ENCODE measurements at regions not wholly inside any gene's neighbourhood (a gene's known extent, or its start where the extent isn't known, plus 50 kb on each side); places are given as distances from the start of the nearest gene placed in this dataset.

- BruUV-seq (replicated peaks) = no TSS peak
- TF ChIP-seq SIN3A (IDR thresholded peaks at IDR 0.05; ENCODE audit: borderline replicate concordance, insufficient read depth, low read depth, low read length) (no peak), POLR2AphosphoS5 (IDR thresholded peaks at IDR 0.05; ENCODE audit: low read depth, low read length) (no peak), CTCF (IDR thresholded peaks at IDR 0.05) (no peak), TCF7L2 (IDR thresholded peaks at IDR 0.05; ENCODE audit: low read depth, low read length) (no peak), REST (IDR thresholded peaks at IDR 0.05; ENCODE audit: insufficient read depth in 1 of 2, low read depth in 2 of 2, low read length in 1 of 2) (no peak)
- in situ Hi-C loops (cut with HindIII; ENCODE audit: low pct_unique_long_range_greater_than_20kb, low sequenced_read_pairs) (no loop called here), intact Hi-C loops (cut with micrococcal nuclease; ENCODE audit: unreplicated experiment) (no loop called here)
- DNase-seq (ENCODE audit: low read depth, low spot score) = peak; percentile 81
- peak; percentile 91 for ATAC-seq
- Histone ChIP-seq H3K4me1 (ENCODE audit: control insufficient read depth, insufficient read depth, low read length) (no peaks in the 10 kb centered on the region), H3K27ac (ENCODE audit: low read length) (peak overlapping the region; percentile 3; the same call in 1 of the 2 replicates), H3K27me3 (ENCODE audit: control insufficient read depth, insufficient read depth, low read length) (no peaks in the 10 kb centered on the region), H3K4me3 (ENCODE audit: low read depth in 2 of 2, low read length in 2 of 2) (0 out of 4 replicates have a peak overlapping the region, but pooled peaks of 1 of the 2 experiments have one; percentile 14), H3K9me3 (ENCODE audit: control insufficient read depth, insufficient read depth, low read depth, low read length) (no peaks in the 10 kb centered on the region), H3K36me3 (ENCODE audit: control insufficient read depth, insufficient read depth, low read length) (no peaks in the 10 kb centered on the region)
- CTCF ChIA-PET = no interaction called here
- POLR2A ChIA-PET = interaction anchor here (0.5 kb wide), 1 partner anchor 1111 kb away, joined by 3 read pairs; no protein-coding TSS in a partner anchor
Observed at GRCh38 chr1:228964178-228965089, 229.2 kb downstream of the RHOU start.

GRCh38 chr1:228968891-228969606 lies 233.8 kb downstream of the RHOU start:
- ChIA-PET CTCF (no interaction called here), POLR2A (interaction anchor here (0.7 kb wide), 1 partner anchor 96 kb away, joined by 3 read pairs; no protein-coding TSS in a partner anchor)
- no peaks in the 10 kb centered on the region for H3K36me3 ChIP-seq (ENCODE audit: control insufficient read depth, insufficient read depth, low read length)
- H3K27me3 ChIP-seq (ENCODE audit: control insufficient read depth, insufficient read depth, low read length) = no peaks in the 10 kb centered on the region
- in situ Hi-C loops (cut with HindIII; ENCODE audit: low pct_unique_long_range_greater_than_20kb, low sequenced_read_pairs) (no loop called here), intact Hi-C loops (cut with micrococcal nuclease; ENCODE audit: unreplicated experiment) (no loop called here)
- H3K9me3 ChIP-seq (ENCODE audit: control insufficient read depth, insufficient read depth, low read depth, low read length) = no peaks in the 10 kb centered on the region
- DNase-seq (ENCODE audit: low read depth, low spot score) (no peak), ATAC-seq (no peak)
- no TSS peak for BruUV-seq (replicated peaks)
- H3K4me3 ChIP-seq (ENCODE audit: low read depth in 2 of 2, low read length in 2 of 2) = no peak overlapping the region
- no peak for TF ChIP-seq TCF7L2 (IDR thresholded peaks at IDR 0.05; ENCODE audit: low read depth, low read length)
- TF ChIP-seq REST (IDR thresholded peaks at IDR 0.05; ENCODE audit: insufficient read depth in 1 of 2, low read depth in 2 of 2, low read length in 1 of 2) = no peak
- TF ChIP-seq SIN3A (IDR thresholded peaks at IDR 0.05; ENCODE audit: borderline replicate concordance, insufficient read depth, low read depth, low read length) = no peak
- no peak for TF ChIP-seq CTCF (IDR thresholded peaks at IDR 0.05)
- no peak overlapping the region for H3K27ac ChIP-seq (ENCODE audit: low read length)
- H3K4me1 ChIP-seq (ENCODE audit: control insufficient read depth, insufficient read depth, low read length) = no peaks in the 10 kb centered on the region

All from Panc1 (cell line).